ENCODE measurements at regions not wholly inside any gene's neighbourhood (a gene's known extent, or its start where the extent isn't known, plus 50 kb on each side); places are given as distances from the start of the nearest gene placed in this dataset.

DNA sequence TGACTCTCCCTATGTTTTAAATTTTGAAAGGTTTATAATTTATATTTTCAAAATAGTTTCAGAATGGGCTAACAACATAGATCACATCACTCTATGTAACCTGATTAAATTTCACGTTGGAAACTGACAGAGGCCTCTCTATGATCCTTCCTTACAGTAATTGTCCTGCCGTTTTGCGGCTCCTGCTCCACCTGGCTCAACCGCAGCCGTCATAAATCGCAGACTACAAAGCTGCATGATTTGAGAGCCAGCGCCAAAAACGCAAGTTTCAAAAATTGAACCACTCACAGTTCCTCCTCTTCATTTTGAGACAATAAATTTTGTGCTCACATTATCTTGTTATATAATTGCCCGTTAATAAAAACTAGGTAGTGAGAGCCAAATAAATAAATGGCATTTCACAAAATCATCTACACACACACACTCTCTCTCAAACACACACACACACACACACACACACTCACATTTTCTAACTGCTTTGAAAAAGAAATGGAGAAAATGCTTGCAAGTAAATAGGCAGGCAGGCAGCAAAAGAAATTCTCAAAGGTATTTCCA, 263.1 kb upstream of the PSMD7 start:
- Histone ChIP-seq H3K79me2 (ENCODE audit: insufficient read depth, low read length) (no peaks in the 10 kb centered on the region), H3K4me1 (ENCODE audit: insufficient read depth, low read length) (no peaks in the 10 kb centered on the region), H2AFZ (ENCODE audit: low read length) (no peak overlapping the region), H4K20me1 (ENCODE audit: insufficient read depth, low read length) (no peaks in the 10 kb centered on the region), H3K9ac (ENCODE audit: insufficient read depth, low read depth, low read length) (no peak overlapping the region), H3K4me2 (ENCODE audit: low read depth, low read length) (no peak overlapping the region), H3K27me3 (ENCODE audit: control insufficient read depth in 1 of 2, insufficient read depth in 2 of 2, low read length in 2 of 2) (peaks cover 0 to 20% of the 10 kb centered on the region in 2 experiments; a peak in 2 of 5 replicates), H3K36me3 (replicated peaks in 1 of 2; ENCODE audit: control insufficient read depth in 1 of 2, insufficient read depth in 2 of 2, low read length in 2 of 2) (no peaks in the 10 kb centered on the region), H3K27ac (ENCODE audit: extremely low read length, insufficient read depth, low read length) (no peak overlapping the region), H3K4me3 (replicated peaks in 1 of 3; ENCODE audit: insufficient read depth in 1 of 3, low read depth in 2 of 3, low read length in 3 of 3) (no peak overlapping the region), H3K9me3 (ENCODE audit: low read length) (no peaks in the 10 kb centered on the region)
- CTCF ChIA-PET (ENCODE audit: low intra/inter-chr PET ratio, low total read pairs) = no interaction called here
- DNase-seq (ENCODE audit: low spot score) (no peak), FAIRE-seq (no peak), ATAC-seq (no peak)
- no TSS peak for BruUV-seq (replicated peaks)
- WGBS (ENCODE audit: low lambda C conversion rate) = 36% methylated on average over 9 of the region's 9 CpGs
- intact Hi-C loops (cut with micrococcal nuclease; ENCODE audit: unreplicated experiment) = no loop called here
- in situ Hi-C loops (cut with HindIII; ENCODE audit: extremely low pct_ligation_motif_present, low pct_unique_long_range_greater_than_20kb) = no loop called here
- POLR2A ChIA-PET = no interaction called here
- TF ChIP-seq, protein P1, sequence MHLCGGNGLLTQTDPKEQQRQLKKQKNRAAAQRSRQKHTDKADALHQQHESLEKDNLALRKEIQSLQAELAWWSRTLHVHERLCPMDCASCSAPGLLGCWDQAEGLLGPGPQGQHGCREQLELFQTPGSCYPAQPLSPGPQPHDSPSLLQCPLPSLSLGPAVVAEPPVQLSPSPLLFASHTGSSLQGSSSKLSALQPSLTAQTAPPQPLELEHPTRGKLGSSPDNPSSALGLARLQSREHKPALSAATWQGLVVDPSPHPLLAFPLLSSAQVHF (CRISPR knock-in tag; IDR thresholded peaks at IDR 0.05) = no peak
- TF ChIP-seq, protein P2, sequence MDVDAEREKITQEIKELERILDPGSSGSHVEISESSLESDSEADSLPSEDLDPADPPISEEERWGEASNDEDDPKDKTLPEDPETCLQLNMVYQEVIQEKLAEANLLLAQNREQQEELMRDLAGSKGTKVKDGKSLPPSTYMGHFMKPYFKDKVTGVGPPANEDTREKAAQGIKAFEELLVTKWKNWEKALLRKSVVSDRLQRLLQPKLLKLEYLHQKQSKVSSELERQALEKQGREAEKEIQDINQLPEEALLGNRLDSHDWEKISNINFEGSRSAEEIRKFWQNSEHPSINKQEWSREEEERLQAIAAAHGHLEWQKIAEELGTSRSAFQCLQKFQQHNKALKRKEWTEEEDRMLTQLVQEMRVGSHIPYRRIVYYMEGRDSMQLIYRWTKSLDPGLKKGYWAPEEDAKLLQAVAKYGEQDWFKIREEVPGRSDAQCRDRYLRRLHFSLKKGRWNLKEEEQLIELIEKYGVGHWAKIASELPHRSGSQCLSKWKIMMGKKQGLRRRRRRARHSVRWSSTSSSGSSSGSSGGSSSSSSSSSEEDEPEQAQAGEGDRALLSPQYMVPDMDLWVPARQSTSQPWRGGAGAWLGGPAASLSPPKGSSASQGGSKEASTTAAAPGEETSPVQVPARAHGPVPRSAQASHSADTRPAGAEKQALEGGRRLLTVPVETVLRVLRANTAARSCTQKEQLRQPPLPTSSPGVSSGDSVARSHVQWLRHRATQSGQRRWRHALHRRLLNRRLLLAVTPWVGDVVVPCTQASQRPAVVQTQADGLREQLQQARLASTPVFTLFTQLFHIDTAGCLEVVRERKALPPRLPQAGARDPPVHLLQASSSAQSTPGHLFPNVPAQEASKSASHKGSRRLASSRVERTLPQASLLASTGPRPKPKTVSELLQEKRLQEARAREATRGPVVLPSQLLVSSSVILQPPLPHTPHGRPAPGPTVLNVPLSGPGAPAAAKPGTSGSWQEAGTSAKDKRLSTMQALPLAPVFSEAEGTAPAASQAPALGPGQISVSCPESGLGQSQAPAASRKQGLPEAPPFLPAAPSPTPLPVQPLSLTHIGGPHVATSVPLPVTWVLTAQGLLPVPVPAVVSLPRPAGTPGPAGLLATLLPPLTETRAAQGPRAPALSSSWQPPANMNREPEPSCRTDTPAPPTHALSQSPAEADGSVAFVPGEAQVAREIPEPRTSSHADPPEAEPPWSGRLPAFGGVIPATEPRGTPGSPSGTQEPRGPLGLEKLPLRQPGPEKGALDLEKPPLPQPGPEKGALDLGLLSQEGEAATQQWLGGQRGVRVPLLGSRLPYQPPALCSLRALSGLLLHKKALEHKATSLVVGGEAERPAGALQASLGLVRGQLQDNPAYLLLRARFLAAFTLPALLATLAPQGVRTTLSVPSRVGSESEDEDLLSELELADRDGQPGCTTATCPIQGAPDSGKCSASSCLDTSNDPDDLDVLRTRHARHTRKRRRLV (CRISPR knock-in tag; IDR thresholded peaks at IDR 0.05) = no peak
- TF ChIP-seq, protein P3, sequence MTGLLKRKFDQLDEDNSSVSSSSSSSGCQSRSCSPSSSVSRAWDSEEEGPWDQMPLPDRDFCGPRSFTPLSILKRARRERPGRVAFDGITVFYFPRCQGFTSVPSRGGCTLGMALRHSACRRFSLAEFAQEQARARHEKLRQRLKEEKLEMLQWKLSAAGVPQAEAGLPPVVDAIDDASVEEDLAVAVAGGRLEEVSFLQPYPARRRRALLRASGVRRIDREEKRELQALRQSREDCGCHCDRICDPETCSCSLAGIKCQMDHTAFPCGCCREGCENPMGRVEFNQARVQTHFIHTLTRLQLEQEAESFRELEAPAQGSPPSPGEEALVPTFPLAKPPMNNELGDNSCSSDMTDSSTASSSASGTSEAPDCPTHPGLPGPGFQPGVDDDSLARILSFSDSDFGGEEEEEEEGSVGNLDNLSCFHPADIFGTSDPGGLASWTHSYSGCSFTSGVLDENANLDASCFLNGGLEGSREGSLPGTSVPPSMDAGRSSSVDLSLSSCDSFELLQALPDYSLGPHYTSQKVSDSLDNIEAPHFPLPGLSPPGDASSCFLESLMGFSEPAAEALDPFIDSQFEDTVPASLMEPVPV (CRISPR knock-in tag; IDR thresholded peaks at IDR 0.05) = no peak
- TF ChIP-seq ELF4 (CRISPR knock-in tag; IDR thresholded peaks at IDR 0.05; ENCODE audit: borderline replicate concordance) (no peak), TOPORS (CRISPR knock-in tag; IDR thresholded peaks at IDR 0.05) (no peak), KAT8 (CRISPR knock-in tag; IDR thresholded peaks at IDR 0.05) (no peak), ZNF543 (CRISPR knock-in tag; IDR thresholded peaks at IDR 0.05) (no peak), NR2F2 (IDR thresholded peaks at IDR 0.05; ENCODE audit: borderline replicate concordance, low read depth) (no peak)
- TF ChIP-seq, protein P4, sequence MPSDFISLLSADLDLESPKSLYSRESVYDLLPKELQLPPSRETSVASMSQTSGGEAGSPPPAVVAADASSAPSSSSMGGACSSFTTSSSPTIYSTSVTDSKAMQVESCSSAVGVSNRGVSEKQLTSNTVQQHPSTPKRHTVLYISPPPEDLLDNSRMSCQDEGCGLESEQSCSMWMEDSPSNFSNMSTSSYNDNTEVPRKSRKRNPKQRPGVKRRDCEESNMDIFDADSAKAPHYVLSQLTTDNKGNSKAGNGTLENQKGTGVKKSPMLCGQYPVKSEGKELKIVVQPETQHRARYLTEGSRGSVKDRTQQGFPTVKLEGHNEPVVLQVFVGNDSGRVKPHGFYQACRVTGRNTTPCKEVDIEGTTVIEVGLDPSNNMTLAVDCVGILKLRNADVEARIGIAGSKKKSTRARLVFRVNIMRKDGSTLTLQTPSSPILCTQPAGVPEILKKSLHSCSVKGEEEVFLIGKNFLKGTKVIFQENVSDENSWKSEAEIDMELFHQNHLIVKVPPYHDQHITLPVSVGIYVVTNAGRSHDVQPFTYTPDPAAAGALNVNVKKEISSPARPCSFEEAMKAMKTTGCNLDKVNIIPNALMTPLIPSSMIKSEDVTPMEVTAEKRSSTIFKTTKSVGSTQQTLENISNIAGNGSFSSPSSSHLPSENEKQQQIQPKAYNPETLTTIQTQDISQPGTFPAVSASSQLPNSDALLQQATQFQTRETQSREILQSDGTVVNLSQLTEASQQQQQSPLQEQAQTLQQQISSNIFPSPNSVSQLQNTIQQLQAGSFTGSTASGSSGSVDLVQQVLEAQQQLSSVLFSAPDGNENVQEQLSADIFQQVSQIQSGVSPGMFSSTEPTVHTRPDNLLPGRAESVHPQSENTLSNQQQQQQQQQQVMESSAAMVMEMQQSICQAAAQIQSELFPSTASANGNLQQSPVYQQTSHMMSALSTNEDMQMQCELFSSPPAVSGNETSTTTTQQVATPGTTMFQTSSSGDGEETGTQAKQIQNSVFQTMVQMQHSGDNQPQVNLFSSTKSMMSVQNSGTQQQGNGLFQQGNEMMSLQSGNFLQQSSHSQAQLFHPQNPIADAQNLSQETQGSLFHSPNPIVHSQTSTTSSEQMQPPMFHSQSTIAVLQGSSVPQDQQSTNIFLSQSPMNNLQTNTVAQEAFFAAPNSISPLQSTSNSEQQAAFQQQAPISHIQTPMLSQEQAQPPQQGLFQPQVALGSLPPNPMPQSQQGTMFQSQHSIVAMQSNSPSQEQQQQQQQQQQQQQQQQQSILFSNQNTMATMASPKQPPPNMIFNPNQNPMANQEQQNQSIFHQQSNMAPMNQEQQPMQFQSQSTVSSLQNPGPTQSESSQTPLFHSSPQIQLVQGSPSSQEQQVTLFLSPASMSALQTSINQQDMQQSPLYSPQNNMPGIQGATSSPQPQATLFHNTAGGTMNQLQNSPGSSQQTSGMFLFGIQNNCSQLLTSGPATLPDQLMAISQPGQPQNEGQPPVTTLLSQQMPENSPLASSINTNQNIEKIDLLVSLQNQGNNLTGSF (CRISPR knock-in tag; IDR thresholded peaks at IDR 0.05) = no peak
- TF ChIP-seq, protein P5, sequence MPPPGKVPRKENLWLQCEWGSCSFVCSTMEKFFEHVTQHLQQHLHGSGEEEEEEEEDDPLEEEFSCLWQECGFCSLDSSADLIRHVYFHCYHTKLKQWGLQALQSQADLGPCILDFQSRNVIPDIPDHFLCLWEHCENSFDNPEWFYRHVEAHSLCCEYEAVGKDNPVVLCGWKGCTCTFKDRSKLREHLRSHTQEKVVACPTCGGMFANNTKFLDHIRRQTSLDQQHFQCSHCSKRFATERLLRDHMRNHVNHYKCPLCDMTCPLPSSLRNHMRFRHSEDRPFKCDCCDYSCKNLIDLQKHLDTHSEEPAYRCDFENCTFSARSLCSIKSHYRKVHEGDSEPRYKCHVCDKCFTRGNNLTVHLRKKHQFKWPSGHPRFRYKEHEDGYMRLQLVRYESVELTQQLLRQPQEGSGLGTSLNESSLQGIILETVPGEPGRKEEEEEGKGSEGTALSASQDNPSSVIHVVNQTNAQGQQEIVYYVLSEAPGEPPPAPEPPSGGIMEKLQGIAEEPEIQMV (CRISPR knock-in tag; IDR thresholded peaks at IDR 0.05; ENCODE audit: low read depth) = no peak

Data from HepG2 (cell line).